Transverse colon (tissue), 4 donors: ENCODE measurements at regions not wholly inside any gene's neighbourhood (a gene's known extent, or its start where the extent isn't known, plus 50 kb on each side); places are given as distances from the start of the nearest gene placed in this dataset.

Experiments used
- DNase-seq: peaks from one replicate; pipeline ENCODE4 v3.0.0-alpha.2; 2019
- H3K27ac ChIP-seq, 4 donors: fragments of 200-600 bp; sonication (generic); 2 replicates each; pipeline ENCODE4 v1.5.1; 2016 to 2018; ENCODE audit warnings: inconsistent platforms in 4 of 4
- H3K27me3 ChIP-seq: fragments of 200-600 bp; sonication (generic); 2 replicates; pipeline ENCODE4 v1.5.1; 2017; ENCODE audit warnings: inconsistent platforms
- H3K36me3 ChIP-seq, 4 donors: fragments of 200-600 bp; sonication (generic); 2 replicates each; pipeline ENCODE4 v1.5.1; 2017 to 2019; ENCODE audit warnings: inconsistent platforms in 4 of 4
- H3K4me1 ChIP-seq, 4 donors: fragments of 200-600 bp; sonication (generic); 2 replicates each; pipeline ENCODE4 v1.5.1; 2017 to 2020; ENCODE audit warnings: inconsistent platforms in 4 of 4
- H3K4me3 ChIP-seq, 4 donors: fragments of 200-600 bp; sonication (generic); 1 replicate in 1 of 4; 2 replicates in 3 of 4; pipeline versions ENCODE4 v1.5.1 to v1.6.1; 2017 to 2019; ENCODE audit warnings: inconsistent platforms in 4 of 4
- H3K9me3 ChIP-seq, 2 donors: fragments of 200-600 bp; sonication (generic); 2 replicates each; pipeline ENCODE4 v1.5.1; 2017 to 2019; ENCODE audit warnings: inconsistent platforms in 2 of 2
- EP300 ChIP-seq: sonication (generic); formaldehyde crosslinking; IDR thresholded peaks from one replicate; pipeline ENCODE4 v1.6.1; 2017; ENCODE audit warnings: antibody characterized with exemption, low read depth
- POLR2A ChIP-seq: fragments of 450-650 bp; IDR thresholded peaks from one replicate; pipeline ENCODE4 v1.6.1; 2016; ENCODE audit warnings: antibody characterized with exemption, mild to moderate bottlenecking, moderate library complexity
- POLR2AphosphoS5 ChIP-seq, 3 donors: sonication (generic); formaldehyde crosslinking; IDR thresholded peaks; one replicate each; pipeline ENCODE4 v1.6.1; 2016; ENCODE audit warnings: antibody characterized with exemption in 3 of 3
- WGBS, 2 donors: methylation state at CpG; one replicate each; pipeline ENCODE4 v1.1.5; 2018; ENCODE audit warnings: low coverage in 1 of 2; 5-methylcytosine and 5-hydroxymethylcytosine counted together
- in situ Hi-C, 4 donors: fragments of 200-750 bp; cut with MboI; loops; one replicate each; pipeline versions ENCODE4 v1.15.0 to v1.15.1; 2017; ENCODE audit warnings: low sequenced_read_pairs in 3 of 4, low pct_ligation_motif_present in 1 of 4, low pct_unique_long_range_greater_than_20kb in 1 of 4
- intact Hi-C: fragments of 100-400 bp; cut with DNase I; formaldehyde crosslinking; loops from one replicate; pipeline ENCODE4 v1.15.1; 2023; ENCODE audit warnings: low total_unique reads
- TF ChIP-seq, protein P1 (sequence below), 5 experiments: fragments of 200-600 bp in 3 of 5; fragments of 450-650 bp in 2 of 5; sonication (generic) in 3 of 5; IDR thresholded peaks; 1 replicate in 2 of 5; 2 replicates in 3 of 5; pipeline ENCODE4 v1.5.1; 2016 to 2017; ENCODE audit warnings: antibody characterized with exemption in 5 of 5, inconsistent platforms in 3 of 5, mild to moderate bottlenecking in 2 of 5, moderate library complexity in 1 of 5

DNA sequence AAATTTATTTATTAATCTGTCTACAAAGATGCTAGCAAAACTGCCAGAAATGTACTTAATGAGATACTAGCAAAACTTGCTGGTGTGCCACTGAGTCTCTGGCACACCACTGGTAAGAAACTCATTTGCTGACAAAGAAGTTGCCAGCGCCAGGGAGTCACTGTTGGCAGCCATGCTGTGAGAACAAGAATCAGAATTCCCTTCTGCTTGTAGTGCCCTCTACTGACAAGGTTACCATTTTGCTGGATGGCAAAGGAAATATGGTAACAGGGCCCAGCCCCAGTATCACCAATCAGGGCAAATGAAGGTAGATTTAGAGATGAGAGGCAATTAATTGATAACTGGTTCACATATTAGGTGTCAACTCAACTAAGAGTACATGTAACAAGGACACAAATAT lies 750.1 kb upstream of the ADGRL3 start:
- no peaks in the 10 kb centered on the region for H3K36me3 ChIP-seq
- TF ChIP-seq EP300 (no peak), POLR2A (no peak), POLR2AphosphoS5 (IDR thresholded peaks at IDR 0.05) (no peak)
- TF ChIP-seq, protein P1, sequence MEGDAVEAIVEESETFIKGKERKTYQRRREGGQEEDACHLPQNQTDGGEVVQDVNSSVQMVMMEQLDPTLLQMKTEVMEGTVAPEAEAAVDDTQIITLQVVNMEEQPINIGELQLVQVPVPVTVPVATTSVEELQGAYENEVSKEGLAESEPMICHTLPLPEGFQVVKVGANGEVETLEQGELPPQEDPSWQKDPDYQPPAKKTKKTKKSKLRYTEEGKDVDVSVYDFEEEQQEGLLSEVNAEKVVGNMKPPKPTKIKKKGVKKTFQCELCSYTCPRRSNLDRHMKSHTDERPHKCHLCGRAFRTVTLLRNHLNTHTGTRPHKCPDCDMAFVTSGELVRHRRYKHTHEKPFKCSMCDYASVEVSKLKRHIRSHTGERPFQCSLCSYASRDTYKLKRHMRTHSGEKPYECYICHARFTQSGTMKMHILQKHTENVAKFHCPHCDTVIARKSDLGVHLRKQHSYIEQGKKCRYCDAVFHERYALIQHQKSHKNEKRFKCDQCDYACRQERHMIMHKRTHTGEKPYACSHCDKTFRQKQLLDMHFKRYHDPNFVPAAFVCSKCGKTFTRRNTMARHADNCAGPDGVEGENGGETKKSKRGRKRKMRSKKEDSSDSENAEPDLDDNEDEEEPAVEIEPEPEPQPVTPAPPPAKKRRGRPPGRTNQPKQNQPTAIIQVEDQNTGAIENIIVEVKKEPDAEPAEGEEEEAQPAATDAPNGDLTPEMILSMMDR (IDR thresholded peaks at IDR 0.05): no peak
- in situ Hi-C loops: no loop called here
- peaks cover 0 to 6% of the 10 kb centered on the region in 2 donors for H3K9me3 ChIP-seq
- H3K27me3 ChIP-seq: no peaks in the 10 kb centered on the region
- intact Hi-C loops: no loop called here
- no peak overlapping the region for H3K4me3 ChIP-seq
- WGBS, 2 donors: 88 to 100% methylated on average over 1 of the region's 1 CpG
- no peak for DNase-seq
- no peaks in the 10 kb centered on the region for H3K4me1 ChIP-seq
- no peak overlapping the region for H3K27ac ChIP-seq

DNA sequence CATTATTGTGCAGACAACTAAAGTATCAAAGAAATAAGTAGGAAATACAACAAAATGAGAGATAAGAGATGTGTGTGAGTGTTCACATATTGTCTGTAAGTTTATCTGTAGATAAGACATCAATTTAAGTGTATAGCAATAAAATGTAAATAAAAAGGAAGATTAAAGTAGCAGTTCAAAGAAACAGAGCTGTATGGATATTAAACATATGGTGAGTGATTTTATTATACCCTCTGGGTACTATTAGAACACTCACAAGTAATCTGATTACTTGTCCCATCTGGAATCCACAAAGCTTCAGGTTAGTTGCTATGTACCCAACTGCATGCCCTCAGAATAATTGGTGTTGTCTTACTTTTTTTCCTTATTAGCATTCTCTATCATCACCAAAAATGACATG lies 747.9 kb upstream of the ADGRL3 start:
- H3K27ac ChIP-seq: no peak overlapping the region
- H3K9me3 ChIP-seq: no peaks in the 10 kb centered on the region
- no peaks in the 10 kb centered on the region for H3K36me3 ChIP-seq
- no peak overlapping the region for H3K4me3 ChIP-seq
- H3K27me3 ChIP-seq: no peaks in the 10 kb centered on the region
- TF ChIP-seq POLR2A: no peak
- TF ChIP-seq, protein P1 (IDR thresholded peaks at IDR 0.05): no peak
- no peak for TF ChIP-seq EP300
- no peak for TF ChIP-seq POLR2AphosphoS5 (IDR thresholded peaks at IDR 0.05)
- no peaks in the 10 kb centered on the region for H3K4me1 ChIP-seq
- DNase-seq: no peak
- intact Hi-C loops (no loop called here), in situ Hi-C loops (no loop called here)

DNA sequence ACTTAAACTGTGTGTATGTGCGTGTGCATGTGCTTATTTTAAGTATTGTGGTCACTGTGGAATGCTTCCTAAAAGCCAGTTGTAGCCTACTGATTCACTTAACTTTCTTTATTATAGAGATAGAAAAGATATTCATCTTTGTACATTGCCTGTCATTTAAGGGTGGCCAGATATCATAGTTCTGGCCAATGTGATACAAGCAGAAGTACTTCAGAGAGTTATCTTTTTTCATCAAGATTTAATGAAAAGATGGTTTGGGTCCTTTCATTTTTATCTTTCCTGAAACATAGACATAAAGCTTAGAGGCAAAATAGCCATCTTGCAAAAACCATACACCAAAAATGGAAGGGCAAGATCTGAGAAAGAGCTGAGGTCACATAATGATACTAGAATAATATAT lies 744.7 kb upstream of the ADGRL3 start:
- Histone ChIP-seq H3K4me1 (no peaks in the 10 kb centered on the region), H3K4me3 (no peak overlapping the region), H3K27ac (no peak overlapping the region), H3K36me3 (no peaks in the 10 kb centered on the region), H3K9me3 (no peaks in the 10 kb centered on the region), H3K27me3 (no peaks in the 10 kb centered on the region)
- intact Hi-C loops: no loop called here
- 94 to 96% methylated on average over 1 of the region's 1 CpG for WGBS, 2 donors
- DNase-seq: no peak
- in situ Hi-C loops: no loop called here
- TF ChIP-seq, protein P1 (IDR thresholded peaks at IDR 0.05): no peak
- TF ChIP-seq POLR2A (no peak), EP300 (no peak), POLR2AphosphoS5 (IDR thresholded peaks at IDR 0.05) (no peak)

DNA sequence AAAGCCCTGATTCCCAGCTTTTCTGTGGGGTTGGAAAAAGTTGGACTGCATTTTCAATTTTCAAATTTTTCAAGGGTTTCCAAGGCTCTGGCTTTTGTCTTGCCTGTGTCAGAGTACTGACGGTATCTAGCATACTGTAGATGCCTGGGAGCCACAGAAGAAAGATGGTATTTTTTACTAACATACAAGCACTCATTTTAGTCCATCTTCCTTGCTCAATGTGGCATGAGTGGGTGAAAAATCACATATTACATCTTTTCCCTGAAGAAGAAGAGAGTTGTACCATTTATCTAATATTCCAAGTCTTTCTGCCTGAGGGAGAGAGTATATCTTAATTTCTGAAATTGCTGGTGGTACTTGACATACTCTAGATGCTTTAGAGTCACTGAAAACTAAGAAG lies 738.6 kb upstream of the ADGRL3 start:
- Histone ChIP-seq H3K27ac (no peak overlapping the region), H3K4me1 (no peaks in the 10 kb centered on the region), H3K27me3 (no peaks in the 10 kb centered on the region), H3K36me3 (no peaks in the 10 kb centered on the region), H3K4me3 (no peak overlapping the region), H3K9me3 (no peaks in the 10 kb centered on the region)
- WGBS, 2 donors: 63 to 66% methylated on average over 1 of the region's 1 CpG
- intact Hi-C loops: no loop called here
- in situ Hi-C loops: no loop called here
- TF ChIP-seq POLR2A (no peak), EP300 (no peak), POLR2AphosphoS5 (IDR thresholded peaks at IDR 0.05) (no peak)
- TF ChIP-seq, protein P1 (IDR thresholded peaks at IDR 0.05): no peak
- DNase-seq: no peak
